ENCODE measurements at regions not wholly inside any gene's neighbourhood (a gene's known extent, or its start where the extent isn't known, plus 50 kb on each side); places are given as distances from the start of the nearest gene placed in this dataset.

DNA sequence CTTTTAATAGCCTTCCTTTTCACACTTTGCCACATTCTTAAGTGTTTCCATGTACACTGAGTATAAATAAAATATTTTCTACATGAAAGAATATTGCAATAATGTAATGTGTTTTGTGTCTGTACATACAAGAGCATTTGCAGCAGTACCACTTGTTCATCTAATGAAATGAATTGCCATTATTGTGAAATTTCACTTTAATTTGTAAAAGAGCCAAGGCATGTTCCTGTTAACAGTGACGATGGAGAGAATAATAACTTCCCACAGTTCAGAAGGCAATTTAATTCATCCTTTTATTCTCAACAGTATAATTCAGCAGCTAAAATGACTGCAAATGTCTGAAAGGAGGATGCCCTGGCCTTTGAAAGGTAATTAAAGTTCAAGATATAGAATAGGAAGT, 853.9 kb downstream of the LRRTM4 start:
- TF ChIP-seq, protein P1, sequence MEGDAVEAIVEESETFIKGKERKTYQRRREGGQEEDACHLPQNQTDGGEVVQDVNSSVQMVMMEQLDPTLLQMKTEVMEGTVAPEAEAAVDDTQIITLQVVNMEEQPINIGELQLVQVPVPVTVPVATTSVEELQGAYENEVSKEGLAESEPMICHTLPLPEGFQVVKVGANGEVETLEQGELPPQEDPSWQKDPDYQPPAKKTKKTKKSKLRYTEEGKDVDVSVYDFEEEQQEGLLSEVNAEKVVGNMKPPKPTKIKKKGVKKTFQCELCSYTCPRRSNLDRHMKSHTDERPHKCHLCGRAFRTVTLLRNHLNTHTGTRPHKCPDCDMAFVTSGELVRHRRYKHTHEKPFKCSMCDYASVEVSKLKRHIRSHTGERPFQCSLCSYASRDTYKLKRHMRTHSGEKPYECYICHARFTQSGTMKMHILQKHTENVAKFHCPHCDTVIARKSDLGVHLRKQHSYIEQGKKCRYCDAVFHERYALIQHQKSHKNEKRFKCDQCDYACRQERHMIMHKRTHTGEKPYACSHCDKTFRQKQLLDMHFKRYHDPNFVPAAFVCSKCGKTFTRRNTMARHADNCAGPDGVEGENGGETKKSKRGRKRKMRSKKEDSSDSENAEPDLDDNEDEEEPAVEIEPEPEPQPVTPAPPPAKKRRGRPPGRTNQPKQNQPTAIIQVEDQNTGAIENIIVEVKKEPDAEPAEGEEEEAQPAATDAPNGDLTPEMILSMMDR (IDR thresholded peaks at IDR 0.05 in 4 of 5, conservative IDR thresholded peaks at IDR 0.05 in 1 of 5) = no peak
- no peak for TF ChIP-seq POLR2A (IDR thresholded peaks at IDR 0.05)
